ENCODE measurements at regions not wholly inside any gene's neighbourhood (a gene's known extent, or its start where the extent isn't known, plus 50 kb on each side); places are given as distances from the start of the nearest gene placed in this dataset.
"Not testable (repeated sequence)": the region's sequence is repeated elsewhere in the genome, so short reads cannot be mapped to it uniquely, and the experiment has no call there.

DNA sequence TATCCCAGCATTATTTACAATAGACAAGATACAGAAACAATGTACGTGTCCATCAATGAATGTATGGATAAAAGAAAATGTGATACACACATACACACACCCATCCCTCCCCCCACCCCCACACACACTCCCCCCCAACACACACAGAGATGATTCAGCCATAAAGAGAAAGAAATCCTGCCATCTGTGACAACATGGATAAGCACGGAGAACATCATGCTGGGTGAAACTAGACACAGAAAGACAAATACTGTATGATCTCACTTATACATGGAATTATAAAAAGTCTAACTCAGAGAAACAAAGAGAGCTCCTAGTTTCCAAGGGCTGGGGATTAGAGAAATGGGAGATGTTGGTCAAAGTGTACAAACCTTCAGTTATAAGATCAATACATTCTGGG is 104.8 kb upstream of the LY86 start:
- Mint-ChIP-seq H3K27me3 (ENCODE audit: low read depth) (peaks cover 4% of the 10 kb centered on the region), H3K9me3 (peaks cover 3% of the 10 kb centered on the region), H3K4me3 (no peak overlapping the region), H3K36me3 (ENCODE audit: low read depth) (no peaks in the 10 kb centered on the region), H3K27ac (no peak overlapping the region), H3K4me1 (peaks cover 4% of the 10 kb centered on the region)
- TF ChIP-seq, protein P1, sequence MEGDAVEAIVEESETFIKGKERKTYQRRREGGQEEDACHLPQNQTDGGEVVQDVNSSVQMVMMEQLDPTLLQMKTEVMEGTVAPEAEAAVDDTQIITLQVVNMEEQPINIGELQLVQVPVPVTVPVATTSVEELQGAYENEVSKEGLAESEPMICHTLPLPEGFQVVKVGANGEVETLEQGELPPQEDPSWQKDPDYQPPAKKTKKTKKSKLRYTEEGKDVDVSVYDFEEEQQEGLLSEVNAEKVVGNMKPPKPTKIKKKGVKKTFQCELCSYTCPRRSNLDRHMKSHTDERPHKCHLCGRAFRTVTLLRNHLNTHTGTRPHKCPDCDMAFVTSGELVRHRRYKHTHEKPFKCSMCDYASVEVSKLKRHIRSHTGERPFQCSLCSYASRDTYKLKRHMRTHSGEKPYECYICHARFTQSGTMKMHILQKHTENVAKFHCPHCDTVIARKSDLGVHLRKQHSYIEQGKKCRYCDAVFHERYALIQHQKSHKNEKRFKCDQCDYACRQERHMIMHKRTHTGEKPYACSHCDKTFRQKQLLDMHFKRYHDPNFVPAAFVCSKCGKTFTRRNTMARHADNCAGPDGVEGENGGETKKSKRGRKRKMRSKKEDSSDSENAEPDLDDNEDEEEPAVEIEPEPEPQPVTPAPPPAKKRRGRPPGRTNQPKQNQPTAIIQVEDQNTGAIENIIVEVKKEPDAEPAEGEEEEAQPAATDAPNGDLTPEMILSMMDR (IDR thresholded peaks at IDR 0.05; ENCODE audit: unreplicated experiment in 3 of 3): no peak

DNA sequence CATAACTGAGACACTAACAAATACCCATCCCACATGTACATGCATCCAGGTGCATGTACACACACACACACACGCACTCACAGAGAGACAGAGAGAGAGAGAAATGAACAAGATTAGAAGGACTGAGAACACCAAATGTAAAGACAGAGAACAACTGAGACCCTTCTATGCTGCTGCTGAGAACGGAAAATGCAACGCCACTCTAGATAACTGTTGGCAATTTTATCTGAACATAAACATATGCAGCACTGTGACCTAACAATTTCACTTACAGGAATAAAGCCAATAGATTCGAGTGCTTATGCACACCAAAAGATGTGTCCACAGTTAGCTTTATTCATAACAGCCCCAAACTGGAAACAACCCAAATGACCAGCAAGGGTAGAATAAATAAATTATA is 103.8 kb upstream of the LY86 start:
- peaks cover 4% of the 10 kb centered on the region for H3K4me1 Mint-ChIP-seq
- no peak overlapping the region for H3K27ac Mint-ChIP-seq
- H3K36me3 Mint-ChIP-seq (ENCODE audit: low read depth): no peaks in the 10 kb centered on the region
- no peak overlapping the region for H3K4me3 Mint-ChIP-seq
- TF ChIP-seq, protein P1 (IDR thresholded peaks at IDR 0.05; ENCODE audit: unreplicated experiment in 3 of 3): no peak
- peaks cover 3% of the 10 kb centered on the region for H3K9me3 Mint-ChIP-seq
- H3K27me3 Mint-ChIP-seq (ENCODE audit: low read depth): peaks cover 4% of the 10 kb centered on the region

GRCh38 chr6:6486595-6486994 is 101.9 kb upstream of the LY86 start:
- Mint-ChIP-seq H3K36me3 (ENCODE audit: low read depth) (no peaks in the 10 kb centered on the region), H3K9me3 (peaks cover 3% of the 10 kb centered on the region), H3K27ac (no peak overlapping the region), H3K27me3 (ENCODE audit: low read depth) (peaks cover 4% of the 10 kb centered on the region), H3K4me3 (no peak overlapping the region), H3K4me1 (no peaks in the 10 kb centered on the region)
- TF ChIP-seq, protein P1 (IDR thresholded peaks at IDR 0.05; ENCODE audit: unreplicated experiment in 3 of 3): no peak

DNA sequence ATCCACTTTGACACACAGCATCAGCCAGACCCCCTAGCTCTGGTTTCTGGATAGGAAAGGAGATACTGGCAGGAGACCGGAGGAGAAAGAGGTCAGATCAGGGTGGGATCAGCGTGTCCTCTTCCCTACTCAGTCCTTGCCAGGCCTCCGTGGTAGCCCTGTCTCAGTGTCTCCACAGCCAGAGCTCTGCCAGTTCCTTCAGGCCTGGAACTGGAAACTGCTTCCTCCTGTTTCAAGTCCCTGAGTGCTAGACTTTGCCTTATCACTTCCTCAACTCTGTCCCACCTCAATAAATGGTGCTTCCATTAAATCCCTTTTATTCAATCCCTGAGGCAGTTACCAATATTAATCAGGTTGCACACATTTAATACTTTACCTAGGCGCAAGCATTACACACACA is 96.8 kb upstream of the LY86 start:
- no peaks in the 10 kb centered on the region for H3K4me1 Mint-ChIP-seq
- TF ChIP-seq, protein P1 (IDR thresholded peaks at IDR 0.05; ENCODE audit: unreplicated experiment in 3 of 3): no peak
- no peaks in the 10 kb centered on the region for H3K36me3 Mint-ChIP-seq (ENCODE audit: low read depth)

GRCh38 chr6:6492675-6493074 is 95.8 kb upstream of the LY86 start:
- H3K4me3 Mint-ChIP-seq: no peak overlapping the region
- no peak overlapping the region for H3K27ac Mint-ChIP-seq
- H3K36me3 Mint-ChIP-seq (ENCODE audit: low read depth): no peaks in the 10 kb centered on the region
- TF ChIP-seq, protein P1 (IDR thresholded peaks at IDR 0.05; ENCODE audit: unreplicated experiment in 3 of 3): no peak
- no peaks in the 10 kb centered on the region for H3K9me3 Mint-ChIP-seq
- no peaks in the 10 kb centered on the region for H3K27me3 Mint-ChIP-seq (ENCODE audit: low read depth)
- H3K4me1 Mint-ChIP-seq: no peaks in the 10 kb centered on the region

More for the DNA sequence above, 96.8 kb upstream of the LY86 start:
- no peaks in the 10 kb centered on the region for H3K9me3 Mint-ChIP-seq
- no peaks in the 10 kb centered on the region for H3K27me3 Mint-ChIP-seq (ENCODE audit: low read depth)
- H3K27ac Mint-ChIP-seq: no peak overlapping the region
- H3K4me3 Mint-ChIP-seq: no peak overlapping the region

DNA sequence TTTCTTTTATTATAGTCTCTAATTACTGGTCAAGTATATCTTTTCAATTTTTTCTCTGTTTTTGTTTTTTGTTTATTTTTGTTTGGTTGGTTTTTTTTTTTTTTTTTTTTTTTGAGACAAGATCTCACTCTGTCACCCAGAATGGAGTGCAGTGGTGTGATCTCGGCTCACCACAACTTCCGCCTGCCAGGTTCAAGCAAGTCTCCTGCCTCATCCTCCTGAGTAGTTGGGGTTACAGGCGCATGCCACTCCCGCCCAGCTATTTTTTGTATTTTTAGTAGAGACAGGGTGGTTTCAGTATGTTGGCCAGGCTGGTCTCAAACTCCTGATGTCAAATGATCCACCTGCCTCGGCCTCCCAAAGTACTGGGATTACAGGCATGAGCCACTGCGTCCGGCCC is 94.4 kb upstream of the LY86 start:
- H3K9me3 Mint-ChIP-seq; H3K4me1 Mint-ChIP-seq; H3K27me3 Mint-ChIP-seq (ENCODE audit: low read depth); H3K36me3 Mint-ChIP-seq (ENCODE audit: low read depth); H3K4me3 Mint-ChIP-seq; H3K27ac Mint-ChIP-seq: not testable (repeated sequence)

All from nephron (organoid).